ENCODE measurements at regions not wholly inside any gene's neighbourhood (a gene's known extent, or its start where the extent isn't known, plus 50 kb on each side); places are given as distances from the start of the nearest gene placed in this dataset.

- Histone ChIP-seq H2BK5ac (ENCODE audit: low read depth, low read length) (peak overlapping the region; percentile 18), H3K4me3 (ENCODE audit: extremely low read depth in 1 of 4, insufficient read depth in 2 of 4, low read depth in 3 of 4, low read length in 4 of 4) (no peak overlapping the region), H3K36me3 (ENCODE audit: control insufficient read depth in 2 of 4, insufficient read depth in 4 of 4, low read length in 3 of 4) (no peaks in the 10 kb centered on the region), H2BK20ac (ENCODE audit: low read length) (no peak overlapping the region), H3K9me3 (ENCODE audit: insufficient read depth in 2 of 2, low read depth in 1 of 2, low read length in 1 of 2) (peaks cover 0 to 4% of the 10 kb centered on the region in 2 experiments; a peak in 1 of 4 replicates), H3K79me2 (ENCODE audit: control insufficient read depth in 1 of 2, insufficient read depth in 2 of 2, low read length in 2 of 2) (no peaks in the 10 kb centered on the region), H2AK5ac (ENCODE audit: low read depth, low read length) (no peak overlapping the region), H3K9ac (replicated peaks in 1 of 4; ENCODE audit: extremely low read depth in 1 of 4, low read depth in 3 of 4, low read length in 3 of 4) (no peak overlapping the region; a peak in 1 of 7 replicates), H3K4ac (replicated peaks; ENCODE audit: insufficient read length, low read depth, low read length) (no peak overlapping the region), H3K14ac (ENCODE audit: insufficient read length) (no peak overlapping the region), H3K23me2 (ENCODE audit: low read depth, low read length) (no peaks in the 10 kb centered on the region), H3K79me1 (ENCODE audit: low read depth, low read length) (no peaks in the 10 kb centered on the region), H3K56ac (replicated peaks; ENCODE audit: insufficient read length, low read depth, low read length) (no peak overlapping the region), H3K4me2 (ENCODE audit: insufficient read depth in 1 of 2, low read depth in 2 of 2, low read length in 2 of 2) (no peak overlapping the region), H3K27ac (ENCODE audit: low read depth, low read length) (no peak overlapping the region), H2BK120ac (replicated peaks; ENCODE audit: low read depth, low read length) (peak overlapping the region; percentile 63), H3K4me1 (replicated peaks in 1 of 4; ENCODE audit: control insufficient read depth in 3 of 4, insufficient read depth in 4 of 4, low read length in 3 of 4) (peaks cover 0 to 3% (median 0%) of the 10 kb centered on the region in 4 experiments; a peak in 1 of 7 replicates), H4K91ac (replicated peaks; ENCODE audit: insufficient read length, low read length) (peak overlapping the region; percentile 39), H4K8ac (ENCODE audit: extremely low read depth, insufficient read depth, low read length) (no peak overlapping the region; the same call in 1 of the 2 replicates), H4K20me1 (replicated peaks in 1 of 2; ENCODE audit: control insufficient read depth in 1 of 2, insufficient read depth in 2 of 2, low read length in 2 of 2) (no peaks in the 10 kb centered on the region), H2BK12ac (ENCODE audit: low read depth, low read length) (no peak overlapping the region), H4K5ac (ENCODE audit: insufficient read length, low read depth, low read length) (no peak overlapping the region), H3K27me3 (replicated peaks in 1 of 4; ENCODE audit: control insufficient read depth in 3 of 4, extremely low read depth in 1 of 4, insufficient read depth in 3 of 4, low read length in 3 of 4) (no peaks in the 10 kb centered on the region), H3K18ac (ENCODE audit: extremely low read depth, low read length) (no peak overlapping the region), H3K23ac (ENCODE audit: insufficient read length) (no peak overlapping the region), H2AFZ (ENCODE audit: low read length) (peak overlapping the region; percentile 41), H2BK15ac (ENCODE audit: low read length) (no peak overlapping the region)
- ChIA-PET POLR2A (ENCODE audit: partially characterized antibody) (no interaction called here), CTCF (ENCODE audit: partially characterized antibody) (interaction anchor here (1.1 to 4.2 kb wide), 3 partner anchors 16 to 262 kb away, joined by 3 to 14 read pairs (median 5); no protein-coding TSS in a partner anchor)
- FAIRE-seq (no peak), DNase-seq (ENCODE audit: low read depth in 1 of 2, low spot score in 2 of 2) (no peak)
- TF ChIP-seq BACH1 (IDR thresholded peaks at IDR 0.05; ENCODE audit: low read length) (peak; percentile 78), MAFK (IDR thresholded peaks at IDR 0.05; ENCODE audit: low read depth, low read length) (0 out of 2 replicates have a peak, but pooled peaks have one; percentile 31), TAF1 (IDR thresholded peaks at IDR 0.05; ENCODE audit: low read depth, low read length) (no peak), NANOG (IDR thresholded peaks at IDR 0.05; ENCODE audit: insufficient read depth, low read depth, low read length, poor library complexity, severe bottlenecking) (no peak), ATF2 (IDR thresholded peaks at IDR 0.05; ENCODE audit: low read length) (no peak), USF2 (IDR thresholded peaks at IDR 0.05; ENCODE audit: low read length) (no peak), CTBP2 (IDR thresholded peaks at IDR 0.05; ENCODE audit: borderline replicate concordance, insufficient read depth, insufficient read length, low read length) (no peak)
- WGBS, 2 experiments (ENCODE audit: extremely low coverage in 1 of 2, insufficient coverage in 1 of 2, insufficient read length in 1 of 2, insufficient replicate concordance in 2 of 2, low coverage in 1 of 2, low lambda C conversion rate in 2 of 2, missing lambda C conversion rate in 1 of 2) = 80% methylated on average over 3 of the region's 3 CpGs; no CpG with 5 or more reads in 1 of the 2 experiments
These were observed 198.7 kb upstream of the SERP2 start for GRCh38 chr13:44174769-44175425.
